IMR-90 (cell line): ENCODE measurements at regions not wholly inside any gene's neighbourhood (a gene's known extent, or its start where the extent isn't known, plus 50 kb on each side); places are given as distances from the start of the nearest gene placed in this dataset.

Experiments used
- ATAC-seq: fragments of 200-7000 bp; cut with Tn5 transposase; 2 replicates; pipeline ENCODE4 v1.9.1; 2020; ENCODE audit warnings: low read depth, mild to moderate bottlenecking, moderate library complexity
- BruUV-seq: library from RNA; stranded (reverse); fragments of 400-500 nt; replicated peaks from 2 replicates; lab custom pipeline; 2021; lab: Mats Ljungman, UMichigan
- CTCF ChIA-PET: fragments of 300-600 bp; formaldehyde crosslinking; extraction: SDS; loops from one replicate; lab custom pipeline; 2021; ENCODE audit warnings: antibody characterized with exemption; lab: Yijun Ruan, JAX
- POLR2A ChIA-PET: fragments of 300-600 bp; sonication (Branson Sonifier 250); formaldehyde crosslinking; loops from one replicate; lab custom pipeline; 2022; ENCODE audit warnings: antibody characterized with exemption; ENCODE audit not compliant: unreplicated experiment; lab: Charles Lee
- DNase-seq: peaks from one replicate; pipeline ENCODE4 v3.0.0; 2013
- H2AFZ ChIP-seq: replicated peaks from 2 replicates; pipeline ENCODE3; 2013; ENCODE audit warnings: low read length, mild to moderate bottlenecking; ENCODE audit not compliant: poor library complexity
- H2AK5ac ChIP-seq: 2 replicates; pipeline ENCODE4 v1.6.1; 2013; ENCODE audit warnings: low read depth, low read length, inconsistent platforms
- H2AK9ac ChIP-seq: replicated peaks from 2 replicates; pipeline ENCODE3; 2013; ENCODE audit warnings: mild to moderate bottlenecking, low read depth, low read length, moderate library complexity; ENCODE audit not compliant: poor library complexity
- H2BK120ac ChIP-seq: 2 replicates; pipeline ENCODE4 v1.6.1; 2013; ENCODE audit warnings: low read depth, low read length, inconsistent platforms
- H2BK15ac ChIP-seq: 3 replicates; pipeline ENCODE4 v1.6.1; 2013; ENCODE audit warnings: low read depth, low read length, inconsistent platforms
- H2BK20ac ChIP-seq: 2 replicates; pipeline ENCODE4 v1.6.1; 2013; ENCODE audit warnings: low read depth, mild to moderate bottlenecking, inconsistent platforms, low read length, moderate library complexity
- H2BK5ac ChIP-seq: 2 replicates; pipeline ENCODE4 v1.6.1; 2013; ENCODE audit warnings: mild to moderate bottlenecking, low read depth, low read length, inconsistent platforms; ENCODE audit not compliant: poor library complexity, severe bottlenecking
- H3K14ac ChIP-seq: replicated peaks from 2 replicates; pipeline ENCODE4 v1.6.1; 2013; ENCODE audit warnings: low read depth, low read length, inconsistent platforms
- H3K18ac ChIP-seq: 2 replicates; pipeline ENCODE4 v1.6.1; 2013; ENCODE audit warnings: low read depth, low read length, control low read depth
- H3K23ac ChIP-seq: 2 replicates; pipeline ENCODE4 v1.6.1; 2013; ENCODE audit warnings: low read depth, low read length, inconsistent platforms
- H3K27ac ChIP-seq: 2 replicates; pipeline ENCODE4 v1.5.1; 2013; ENCODE audit warnings: mild to moderate bottlenecking, control low read depth, low read length; ENCODE audit not compliant: insufficient read depth
- H3K27me3 ChIP-seq: 2 replicates; pipeline ENCODE4 v1.6.1; 2013; ENCODE audit warnings: low read length; ENCODE audit not compliant: control insufficient read depth, insufficient read depth
- H3K36me3 ChIP-seq: 2 replicates; pipeline ENCODE4 v1.6.1; 2013; ENCODE audit warnings: low read length, mixed read lengths; ENCODE audit not compliant: control insufficient read depth, insufficient read depth
- H3K4ac ChIP-seq: 2 replicates; pipeline ENCODE4 v1.6.1; 2013; ENCODE audit warnings: low read depth, low read length, inconsistent platforms
- H3K4me1 ChIP-seq: 2 replicates; pipeline ENCODE4 v1.6.1; 2013; ENCODE audit warnings: low read length, mixed read lengths; ENCODE audit not compliant: control insufficient read depth, insufficient read depth
- H3K4me2 ChIP-seq: 2 replicates; pipeline ENCODE4 v1.6.1; 2013; ENCODE audit warnings: low read depth, mild to moderate bottlenecking, control low read depth, low read length, moderate library complexity
- H3K4me3 ChIP-seq: 2 replicates; pipeline ENCODE4 v1.5.1; 2013; ENCODE audit warnings: low read depth, mild to moderate bottlenecking, control low read depth, low read length, moderate library complexity; ENCODE audit not compliant: insufficient read depth
- H3K56ac ChIP-seq: 2 replicates; pipeline ENCODE4 v1.6.1; 2013; ENCODE audit warnings: low read length, inconsistent platforms; ENCODE audit not compliant: insufficient read depth; ENCODE audit errors: extremely low read depth
- H3K79me1 ChIP-seq, 2 experiments: 2 replicates each; pipeline ENCODE4 v1.6.1; 2013; ENCODE audit warnings: low read length in 2 of 2, inconsistent platforms in 1 of 2, low read depth in 1 of 2
- H3K9ac ChIP-seq: 2 replicates; pipeline ENCODE4 v1.6.1; 2013; ENCODE audit warnings: low read depth, low read length, control low read depth
- H3K9me1 ChIP-seq: 2 replicates; pipeline ENCODE4 v1.6.1; 2013; ENCODE audit warnings: low read length, inconsistent platforms; ENCODE audit not compliant: insufficient read depth
- H3K9me3 ChIP-seq: 2 replicates; pipeline ENCODE4 v1.6.1; 2013; ENCODE audit warnings: low read length; ENCODE audit not compliant: control insufficient read depth, insufficient read depth
- H4K20me1 ChIP-seq: 2 replicates; pipeline ENCODE4 v1.6.1; 2013; ENCODE audit warnings: low read length, inconsistent platforms; ENCODE audit not compliant: insufficient read depth
- H4K5ac ChIP-seq: 2 replicates; pipeline ENCODE4 v1.6.1; 2013; ENCODE audit warnings: mild to moderate bottlenecking, low read depth, low read length, control low read depth
- H4K8ac ChIP-seq, 2 experiments: 2 replicates each; pipeline ENCODE4 v1.6.1; 2013; ENCODE audit warnings: low read depth in 2 of 2, low read length in 2 of 2, control low read depth in 1 of 2, inconsistent platforms in 1 of 2
- H4K91ac ChIP-seq: 2 replicates; pipeline ENCODE4 v1.6.1; 2013; ENCODE audit warnings: low read depth, low read length, inconsistent platforms; ENCODE audit not compliant: insufficient read depth
- BHLHE40 ChIP-seq: fragments of 150-350 bp; IDR thresholded peaks from 2 replicates; pipeline ENCODE4 v1.6.1; 2016; ENCODE audit warnings: mild to moderate bottlenecking, low read depth, low read length
- CEBPB ChIP-seq: IDR thresholded peaks from 2 replicates; pipeline ENCODE4 v1.6.1; 2012; ENCODE audit warnings: low read depth, low read length, improper control_type of control experiment
- MAZ ChIP-seq: IDR thresholded peaks from 2 replicates; pipeline ENCODE4 v1.6.1; 2012; ENCODE audit warnings: low read depth, mild to moderate bottlenecking, low read length, improper control_type of control experiment, moderate library complexity, borderline replicate concordance
- WGBS, 2 experiments: methylation state at CpG; one replicate each; pipeline versions ENCODE4 v1.1.5 to v1.1.7; 2013; ENCODE audit warnings: missing lambda C conversion rate in 2 of 2; ENCODE audit not compliant: insufficient read length in 1 of 2; ENCODE audit errors: extremely low coverage in 2 of 2; 5-methylcytosine and 5-hydroxymethylcytosine counted together
- dilution Hi-C: fragments of 300-500 bp; cut with HindIII; formaldehyde crosslinking; loops from one replicate; pipeline ENCODE4 v1.14.3; 2018; ENCODE audit warnings: low sequenced_read_pairs; ENCODE audit not compliant: unreplicated experiment
- in situ Hi-C: fragments of 300-500 bp; cut with MboI; formaldehyde crosslinking; loops from 3 replicates; pipeline ENCODE4 v1.14.3; 2019; ENCODE audit warnings: low sequenced_read_pairs, inconsistent platforms, mixed read lengths
- intact Hi-C: fragments of 100-400 bp; cut with micrococcal nuclease; formaldehyde crosslinking; loops from 2 replicates; pipeline ENCODE4 v1.10.0; 2022
- TF ChIP-seq, protein P1 (sequence below): fragments of 150-350 bp; IDR thresholded peaks from 2 replicates; pipeline ENCODE4 v1.6.1; 2017; ENCODE audit warnings: mild to moderate bottlenecking, antibody characterized with exemption, low read length, low read depth

DNA sequence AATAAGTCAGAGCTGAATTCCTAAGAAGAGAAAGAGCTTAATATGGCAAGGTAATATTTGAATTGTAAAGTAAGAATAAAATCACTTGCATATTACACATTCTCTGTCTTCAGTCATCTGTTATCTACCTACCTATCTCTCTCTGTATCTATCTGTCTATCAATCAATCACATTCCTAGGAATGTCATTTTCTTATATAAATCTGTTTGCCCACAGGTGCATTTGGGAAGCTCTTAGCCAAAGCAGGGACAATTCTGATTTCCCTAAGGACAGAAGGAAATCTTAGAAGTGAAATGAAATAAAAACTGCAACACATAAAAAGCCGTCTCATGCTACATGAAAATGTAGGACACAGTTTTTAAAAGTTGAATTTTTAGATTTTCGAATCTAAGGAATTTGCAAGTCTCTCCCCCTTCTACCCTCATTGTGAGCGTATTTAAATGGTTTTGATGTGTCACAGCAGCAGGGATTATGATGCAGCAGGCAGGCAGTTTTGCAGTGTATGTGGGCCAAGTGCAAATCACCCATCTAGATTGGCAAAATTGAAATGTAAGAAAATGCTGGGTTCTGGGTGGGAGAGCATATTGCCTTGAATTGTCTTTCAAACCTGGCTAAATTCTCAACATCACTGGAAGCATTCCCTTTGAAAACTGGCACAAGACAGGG, 155.7 kb downstream of the ACER2 start:
- intact Hi-C loops: no loop called here
- Histone ChIP-seq H2AFZ (no peak overlapping the region), H3K4me1 (no peaks in the 10 kb centered on the region), H3K27me3 (no peaks in the 10 kb centered on the region), H4K8ac (no peak overlapping the region), H4K20me1 (no peaks in the 10 kb centered on the region), H2BK15ac (no peak overlapping the region), H3K9me1 (no peaks in the 10 kb centered on the region), H3K4me3 (no peak overlapping the region), H2BK20ac (no peak overlapping the region), H3K79me1 (no peaks in the 10 kb centered on the region), H3K14ac (no peak overlapping the region), H3K4ac (no peak overlapping the region), H4K91ac (no peak overlapping the region), H3K23ac (no peak overlapping the region), H3K18ac (no peak overlapping the region), H4K5ac (no peak overlapping the region), H3K9ac (no peak overlapping the region), H3K56ac (no peak overlapping the region), H2AK9ac (no peak overlapping the region), H3K9me3 (no peaks in the 10 kb centered on the region), H2BK120ac (no peak overlapping the region), H2BK5ac (no peak overlapping the region), H3K27ac (no peak overlapping the region), H3K4me2 (no peak overlapping the region), H3K36me3 (no peaks in the 10 kb centered on the region), H2AK5ac (no peak overlapping the region)
- CTCF ChIA-PET: no interaction called here
- in situ Hi-C loops: no loop called here
- TF ChIP-seq BHLHE40: no peak
- TF ChIP-seq, protein P1, sequence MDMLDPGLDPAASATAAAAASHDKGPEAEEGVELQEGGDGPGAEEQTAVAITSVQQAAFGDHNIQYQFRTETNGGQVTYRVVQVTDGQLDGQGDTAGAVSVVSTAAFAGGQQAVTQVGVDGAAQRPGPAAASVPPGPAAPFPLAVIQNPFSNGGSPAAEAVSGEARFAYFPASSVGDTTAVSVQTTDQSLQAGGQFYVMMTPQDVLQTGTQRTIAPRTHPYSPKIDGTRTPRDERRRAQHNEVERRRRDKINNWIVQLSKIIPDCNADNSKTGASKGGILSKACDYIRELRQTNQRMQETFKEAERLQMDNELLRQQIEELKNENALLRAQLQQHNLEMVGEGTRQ: no peak
- no peak for TF ChIP-seq CEBPB
- TF ChIP-seq MAZ: no peak
- WGBS, 2 experiments: no CpG with 5 or more reads among the region's 3 CpGs
- no TSS peak for BruUV-seq
- DNase-seq (no peak), ATAC-seq (no peak)
- POLR2A ChIA-PET: no interaction called here
- dilution Hi-C loops: no loop called here
